Lower leg skin (tissue), 4 donors: ENCODE measurements at regions not wholly inside any gene's neighbourhood (a gene's known extent, or its start where the extent isn't known, plus 50 kb on each side); places are given as distances from the start of the nearest gene placed in this dataset.

Source experiments
- DNase-seq, 2 donors: peaks; one replicate each; pipeline ENCODE4 v3.0.0-alpha.2; 2019; ENCODE audit warnings: low spot score in 2 of 2
- H3K4me3 ChIP-seq: fragments of 200-600 bp; sonication (generic); 2 replicates; pipeline ENCODE4 v1.5.1; 2017; ENCODE audit warnings: mild to moderate bottlenecking, low read depth; ENCODE audit not compliant: poor library complexity, severe bottlenecking
- CTCF ChIP-seq, 3 donors: fragments of 450-650 bp; IDR thresholded peaks; one replicate each; pipeline ENCODE4 v1.5.1; 2016; ENCODE audit warnings: antibody characterized with exemption in 3 of 3, mild to moderate bottlenecking in 3 of 3, moderate library complexity in 2 of 3
- POLR2A ChIP-seq, 2 donors: fragments of 450-650 bp; IDR thresholded peaks; one replicate each; pipeline ENCODE4 v1.6.1; 2016 to 2017; ENCODE audit warnings: antibody characterized with exemption in 2 of 2, mild to moderate bottlenecking in 1 of 2, moderate library complexity in 1 of 2
- WGBS, 2 donors: methylation state at CpG; one replicate each; pipeline ENCODE4 v1.1.5; 2018; 5-methylcytosine and 5-hydroxymethylcytosine counted together
- intact Hi-C: fragments of 100-400 bp; cut with DNase I; formaldehyde crosslinking; loops from one replicate; pipeline ENCODE4 v1.15.0; 2023; ENCODE audit warnings: low total_unique reads

DNA sequence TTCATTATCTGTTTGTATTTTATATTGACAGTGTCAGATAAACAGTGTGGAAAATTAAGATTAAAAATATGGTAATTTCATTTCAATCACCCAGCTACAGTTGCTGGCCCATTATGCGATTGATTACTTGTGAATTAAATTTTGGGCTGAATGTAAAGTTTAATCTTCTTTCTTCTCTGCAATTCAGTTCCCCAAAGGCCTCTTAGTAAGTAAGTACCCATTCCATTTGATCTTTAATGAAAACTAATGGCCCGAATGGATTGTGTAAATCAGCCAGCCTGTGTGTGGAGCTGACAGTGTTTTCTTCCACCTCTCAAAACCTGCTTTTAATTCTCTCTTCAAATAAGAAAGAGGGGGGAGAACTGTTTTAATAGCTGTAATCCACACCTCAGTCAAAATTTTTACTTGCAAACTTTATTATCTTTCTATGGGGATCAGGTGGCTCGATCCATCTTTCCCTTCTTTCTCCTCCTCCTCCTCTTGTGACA, 307.1 kb downstream of the IL20RB start:
- no peak for TF ChIP-seq POLR2A (IDR thresholded peaks at IDR 0.05)
- no peak for TF ChIP-seq CTCF (IDR thresholded peaks at IDR 0.05)
- no peak overlapping the region for H3K4me3 ChIP-seq
- DNase-seq, result no peak
- WGBS, 2 donors, result 52 to 56% methylated on average over 3 of the region's 3 CpGs
- intact Hi-C loops, result no loop called here

DNA sequence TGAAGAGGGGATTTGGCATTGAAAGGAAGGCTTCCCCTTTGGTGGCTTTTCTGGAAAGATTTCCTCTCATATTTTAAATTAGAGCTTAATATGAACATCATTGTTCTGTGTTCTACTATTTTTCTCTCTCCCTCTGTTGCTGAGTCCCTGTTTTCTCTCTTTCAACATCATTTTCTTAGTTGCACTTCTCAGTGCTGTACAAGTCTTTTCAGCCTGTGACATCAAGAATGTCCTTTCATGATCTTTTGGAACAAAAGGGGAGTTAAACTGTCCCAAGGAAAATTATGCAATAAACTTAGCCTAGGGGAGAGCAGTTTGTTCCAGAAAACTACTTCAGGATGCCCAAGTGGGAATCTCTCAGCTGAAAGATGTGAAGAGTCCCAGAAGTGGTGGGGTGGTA, 325.1 kb downstream of the IL20RB start:
- DNase-seq, result no peak
- intact Hi-C loops, result no loop called here
- TF ChIP-seq POLR2A (IDR thresholded peaks at IDR 0.05) (no peak), CTCF (IDR thresholded peaks at IDR 0.05) (no peak)

DNA sequence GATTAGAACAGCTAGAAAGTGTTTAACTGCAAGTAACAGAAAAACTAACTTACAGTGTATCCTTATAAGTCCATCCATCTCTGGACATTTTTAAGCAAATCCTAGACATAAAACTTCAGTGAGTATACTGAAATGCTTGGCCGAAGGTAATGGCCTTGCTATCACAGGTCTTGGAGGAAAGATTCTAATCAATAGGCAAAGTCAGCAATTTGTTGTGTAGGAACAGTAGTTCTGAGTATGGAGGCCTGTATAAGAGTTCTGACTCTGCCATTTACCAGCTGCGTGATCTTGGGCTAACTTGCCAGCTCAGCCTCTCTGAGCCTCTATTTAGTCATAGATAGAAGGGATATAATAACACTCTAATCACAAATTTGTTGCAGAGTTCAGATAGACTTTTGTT, 328.1 kb downstream of the IL20RB start:
- no peak for TF ChIP-seq CTCF (IDR thresholded peaks at IDR 0.05)
- no peak for TF ChIP-seq POLR2A (IDR thresholded peaks at IDR 0.05)

More for the DNA sequence above, 325.1 kb downstream of the IL20RB start:
- H3K4me3 ChIP-seq, result no peak overlapping the region

DNA sequence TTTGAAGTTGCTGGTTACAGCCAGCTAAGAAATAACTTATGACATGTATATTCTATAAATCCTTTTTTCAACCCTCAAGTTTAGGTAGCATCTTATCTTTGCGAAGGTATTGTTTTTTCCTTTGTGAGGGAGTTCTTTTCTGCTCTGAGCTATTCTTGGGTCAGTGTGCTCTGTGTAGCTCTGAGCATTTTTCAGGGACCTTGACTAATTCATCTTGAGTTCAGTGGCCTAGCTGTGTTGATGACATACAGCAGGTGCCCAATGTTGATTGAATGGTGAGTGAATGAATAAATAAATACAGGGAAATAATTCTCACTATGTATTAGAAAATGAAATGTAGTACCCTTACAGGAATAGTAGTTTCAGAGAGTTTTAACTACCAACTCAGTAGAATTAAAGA, 335.3 kb downstream of the IL20RB start:
- no peak for DNase-seq
- no peak overlapping the region for H3K4me3 ChIP-seq
- intact Hi-C loops, result no loop called here
- no peak for TF ChIP-seq CTCF (IDR thresholded peaks at IDR 0.05)
- WGBS, 2 donors, result 93 to 95% methylated on average over 1 of the region's 1 CpG

More for the DNA sequence above, 328.1 kb downstream of the IL20RB start:
- WGBS, 2 donors, result 80 to 82% methylated on average over 2 of the region's 2 CpGs
- DNase-seq, result no peak
- H3K4me3 ChIP-seq, result no peak overlapping the region
- intact Hi-C loops, result no loop called here

- intact Hi-C loops, result no loop called here
- 75 to 77% methylated on average over 5 of the region's 5 CpGs for WGBS, 2 donors
- no peak for TF ChIP-seq CTCF (IDR thresholded peaks at IDR 0.05)
- TF ChIP-seq POLR2A (IDR thresholded peaks at IDR 0.05), result no peak
Observed at GRCh38 chr3:137294139-137294538, 336.4 kb downstream of the IL20RB start.

GRCh38 chr3:137294839-137295238, 337.1 kb downstream of the IL20RB start:
- TF ChIP-seq POLR2A (IDR thresholded peaks at IDR 0.05) (no peak), CTCF (IDR thresholded peaks at IDR 0.05) (no peak)
- no peak overlapping the region for H3K4me3 ChIP-seq
- 59 to 69% methylated on average over 1 of the region's 1 CpG for WGBS, 2 donors
- DNase-seq, result no peak
- intact Hi-C loops, result no loop called here

More at GRCh38 chr3:137294139-137294538, 336.4 kb downstream of the IL20RB start:
- no peak overlapping the region for H3K4me3 ChIP-seq
- DNase-seq, result no peak
